Liver (tissue), 8 donors: ENCODE measurements at regions not wholly inside any gene's neighbourhood (a gene's known extent, or its start where the extent isn't known, plus 50 kb on each side); places are given as distances from the start of the nearest gene placed in this dataset.

Experiments
- DNase-seq: peaks from one replicate; pipeline ENCODE4 v3.0.0-alpha.2; 2017; ENCODE audit warnings: low spot score
- H3K27ac ChIP-seq, 2 donors: one replicate each; pipeline ENCODE4 v1.7.0; 2013; ENCODE audit warnings: inconsistent platforms in 2 of 2, low read length in 2 of 2, control low read depth in 1 of 2, low read depth in 1 of 2, mild to moderate bottlenecking in 1 of 2
- H3K27me3 ChIP-seq, 4 donors: one replicate each; pipeline versions ENCODE4 v1.6.1 to v1.7.0; 2013; ENCODE audit warnings: low read length in 3 of 4, inconsistent platforms in 1 of 4, mild to moderate bottlenecking in 1 of 4, moderate library complexity in 1 of 4; ENCODE audit not compliant: control insufficient read depth in 4 of 4, insufficient read depth in 4 of 4
- H3K36me3 ChIP-seq, 4 donors: one replicate each; pipeline versions ENCODE4 v1.6.1 to v1.7.0; 2013; ENCODE audit warnings: low read length in 3 of 4, mild to moderate bottlenecking in 3 of 4, low read depth in 1 of 4, moderate library complexity in 1 of 4; ENCODE audit not compliant: control insufficient read depth in 4 of 4, insufficient read depth in 3 of 4
- H3K4me1 ChIP-seq, 4 donors: one replicate each; pipeline versions ENCODE4 v1.6.1 to v1.7.0; 2013; ENCODE audit warnings: low read length in 3 of 4, mild to moderate bottlenecking in 3 of 4, moderate library complexity in 1 of 4; ENCODE audit not compliant: control insufficient read depth in 4 of 4, insufficient read depth in 4 of 4
- H3K4me3 ChIP-seq, 3 donors: one replicate each; pipeline versions ENCODE4 v1.6.1 to v1.7.0; 2013; ENCODE audit warnings: low read length in 3 of 3, control low read depth in 1 of 3, low read depth in 1 of 3, mild to moderate bottlenecking in 1 of 3
- H3K9ac ChIP-seq, 2 donors: one replicate each; pipeline ENCODE4 v1.7.0; 2013; ENCODE audit warnings: low read length in 2 of 2, mild to moderate bottlenecking in 2 of 2, moderate library complexity in 2 of 2, control low read depth in 1 of 2, low read depth in 1 of 2
- H3K9me3 ChIP-seq, 4 donors: one replicate each; pipeline versions ENCODE4 v1.6.1 to v1.7.0; 2013; ENCODE audit warnings: low read length in 3 of 4; ENCODE audit not compliant: control insufficient read depth in 4 of 4
- EGR1 ChIP-seq, 2 donors: IDR thresholded peaks; 2 replicates each; pipeline ENCODE4 v1.6.1; 2016 to 2018; ENCODE audit warnings: antibody characterized with exemption in 2 of 2, low read depth in 2 of 2
- FOXA1 ChIP-seq: IDR thresholded peaks from 2 replicates; pipeline ENCODE4 v1.6.1; 2016; ENCODE audit warnings: antibody characterized with exemption
- FOXA2 ChIP-seq: IDR thresholded peaks from 2 replicates; pipeline ENCODE4 v1.6.1; 2016; ENCODE audit warnings: antibody characterized with exemption
- GABPA ChIP-seq, 2 donors: IDR thresholded peaks in 1 of 2; conservative IDR thresholded peaks in 1 of 2; 2 replicates each; pipeline ENCODE4 v1.6.1; 2016; ENCODE audit warnings: antibody characterized with exemption in 2 of 2, mild to moderate bottlenecking in 1 of 2, moderate library complexity in 1 of 2
- HNF4A ChIP-seq, 2 donors: conservative IDR thresholded peaks; 2 replicates each; pipeline ENCODE4 v1.6.1; 2016; ENCODE audit warnings: antibody characterized with exemption in 2 of 2, mild to moderate bottlenecking in 2 of 2
- HNF4G ChIP-seq: IDR thresholded peaks from 2 replicates; pipeline ENCODE4 v1.6.1; 2016; ENCODE audit warnings: antibody characterized with exemption
- JUND ChIP-seq, 2 donors: IDR thresholded peaks; 2 replicates each; pipeline ENCODE4 v1.6.1; 2016; ENCODE audit warnings: antibody characterized with exemption in 2 of 2
- NR2F2 ChIP-seq: IDR thresholded peaks from 2 replicates; pipeline ENCODE4 v1.6.1; 2016; ENCODE audit warnings: antibody characterized with exemption
- RAD21 ChIP-seq, 2 donors: IDR thresholded peaks; 2 replicates each; pipeline ENCODE4 v1.6.1; 2016; ENCODE audit warnings: antibody characterized with exemption in 2 of 2, mild to moderate bottlenecking in 2 of 2
- RXRA ChIP-seq, 2 donors: IDR thresholded peaks; 2 replicates each; pipeline ENCODE4 v1.6.1; 2017 to 2018; ENCODE audit warnings: antibody characterized with exemption in 2 of 2, mild to moderate bottlenecking in 1 of 2
- SP1 ChIP-seq: IDR thresholded peaks from 2 replicates; pipeline ENCODE4 v1.6.1; 2018; ENCODE audit warnings: antibody characterized with exemption, mild to moderate bottlenecking
- TAF1 ChIP-seq: conservative IDR thresholded peaks from 2 replicates; pipeline ENCODE4 v1.6.1; 2016; ENCODE audit warnings: antibody characterized with exemption, mild to moderate bottlenecking
- YY1 ChIP-seq: IDR thresholded peaks from 2 replicates; pipeline ENCODE4 v1.6.1; 2016; ENCODE audit warnings: antibody characterized with exemption, mild to moderate bottlenecking
- WGBS: extraction: QIAGEN DNeasy Blood & Tissue Kit; methylation state at CpG from one replicate; pipeline ENCODE4 v1.1.7; 2013; 5-methylcytosine and 5-hydroxymethylcytosine counted together
- TF ChIP-seq, protein P1 (sequence below): IDR thresholded peaks from 2 replicates; pipeline ENCODE4 v1.6.1; 2016; ENCODE audit warnings: antibody characterized with exemption
- TF ChIP-seq, protein P2 (sequence below): IDR thresholded peaks from 2 replicates; pipeline ENCODE4 v1.6.1; 2016; ENCODE audit warnings: antibody characterized with exemption
- TF ChIP-seq, protein P3 (sequence below): IDR thresholded peaks from 2 replicates; pipeline ENCODE4 v1.6.1; 2016; ENCODE audit warnings: antibody characterized with exemption, mild to moderate bottlenecking
- TF ChIP-seq, protein P4 (sequence below): IDR thresholded peaks from 2 replicates; pipeline ENCODE4 v1.6.1; 2016; ENCODE audit warnings: antibody characterized with exemption
- TF ChIP-seq, protein P5 (sequence below): fragments of 150-350 bp; IDR thresholded peaks from 2 replicates; pipeline ENCODE4 v1.5.1; 2017; ENCODE audit warnings: improper control_type of control experiment, low read depth, low read length; ENCODE audit not compliant: missing input control
- donor health status: healthy.
- donor health status: healthy.
- donor health status: healthy.
- donor health status: healthy.
- donor health status: healthy.

DNA sequence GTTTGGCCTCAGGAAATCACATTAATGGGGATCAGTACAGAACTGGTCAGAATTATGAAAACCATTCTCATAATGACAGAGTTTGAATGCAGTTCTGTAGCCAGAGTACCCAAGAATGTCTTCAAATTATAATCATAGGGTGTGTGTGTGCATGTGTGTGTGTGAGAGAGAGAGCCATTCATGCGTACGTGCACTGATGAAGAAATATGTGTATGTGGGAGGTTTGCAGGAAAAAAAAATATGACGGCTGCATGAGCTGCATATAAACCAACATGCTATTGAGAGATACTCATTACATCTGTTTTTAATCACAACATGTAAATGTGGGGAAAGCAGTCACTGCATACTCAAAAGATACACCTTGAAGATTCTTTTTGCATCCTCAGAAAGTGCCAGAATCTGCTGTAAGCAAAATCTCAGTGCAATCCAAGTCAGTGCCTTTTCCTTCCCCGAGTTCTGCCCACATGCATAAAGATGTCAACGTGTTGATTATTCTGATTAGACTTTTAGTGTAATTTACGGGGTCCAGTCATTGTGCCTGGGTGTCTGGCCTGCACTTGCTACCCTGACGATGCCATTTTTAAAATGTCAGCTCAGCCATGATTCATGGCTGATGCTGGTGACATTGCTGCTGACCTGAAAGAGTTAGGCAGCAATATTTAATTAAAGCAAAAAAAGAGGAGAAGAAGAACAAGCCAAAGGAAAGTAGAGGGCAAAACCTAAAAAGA lies 378.7 kb upstream of the ZFHX3 start:
- no peaks in the 10 kb centered on the region for H3K9me3 ChIP-seq
- 76% methylated on average over 7 of the region's 7 CpGs for WGBS
- no peak overlapping the region for H3K4me3 ChIP-seq
- H3K4me1 ChIP-seq = no peaks in the 10 kb centered on the region
- H3K9ac ChIP-seq = no peak overlapping the region
- no peak overlapping the region for H3K27ac ChIP-seq
- DNase-seq = no peak
- TF ChIP-seq SP1 = no peak
- no peak for TF ChIP-seq GABPA (IDR thresholded peaks at IDR 0.05 in 1 of 2, conservative IDR thresholded peaks at IDR 0.05 in 1 of 2)
- no peak for TF ChIP-seq NR2F2
- TF ChIP-seq HNF4A (conservative IDR thresholded peaks at IDR 0.05) = no peak
- TF ChIP-seq HNF4G = no peak
- TF ChIP-seq RAD21 (IDR thresholded peaks at IDR 0.05) = no peak
- TF ChIP-seq, protein P1, sequence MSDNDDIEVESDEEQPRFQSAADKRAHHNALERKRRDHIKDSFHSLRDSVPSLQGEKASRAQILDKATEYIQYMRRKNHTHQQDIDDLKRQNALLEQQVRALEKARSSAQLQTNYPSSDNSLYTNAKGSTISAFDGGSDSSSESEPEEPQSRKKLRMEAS = no peak
- TF ChIP-seq, protein P2, sequence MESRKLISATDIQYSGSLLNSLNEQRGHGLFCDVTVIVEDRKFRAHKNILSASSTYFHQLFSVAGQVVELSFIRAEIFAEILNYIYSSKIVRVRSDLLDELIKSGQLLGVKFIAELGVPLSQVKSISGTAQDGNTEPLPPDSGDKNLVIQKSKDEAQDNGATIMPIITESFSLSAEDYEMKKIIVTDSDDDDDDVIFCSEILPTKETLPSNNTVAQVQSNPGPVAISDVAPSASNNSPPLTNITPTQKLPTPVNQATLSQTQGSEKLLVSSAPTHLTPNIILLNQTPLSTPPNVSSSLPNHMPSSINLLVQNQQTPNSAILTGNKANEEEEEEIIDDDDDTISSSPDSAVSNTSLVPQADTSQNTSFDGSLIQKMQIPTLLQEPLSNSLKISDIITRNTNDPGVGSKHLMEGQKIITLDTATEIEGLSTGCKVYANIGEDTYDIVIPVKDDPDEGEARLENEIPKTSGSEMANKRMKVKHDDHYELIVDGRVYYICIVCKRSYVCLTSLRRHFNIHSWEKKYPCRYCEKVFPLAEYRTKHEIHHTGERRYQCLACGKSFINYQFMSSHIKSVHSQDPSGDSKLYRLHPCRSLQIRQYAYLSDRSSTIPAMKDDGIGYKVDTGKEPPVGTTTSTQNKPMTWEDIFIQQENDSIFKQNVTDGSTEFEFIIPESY = no peak
- TF ChIP-seq, protein P3, sequence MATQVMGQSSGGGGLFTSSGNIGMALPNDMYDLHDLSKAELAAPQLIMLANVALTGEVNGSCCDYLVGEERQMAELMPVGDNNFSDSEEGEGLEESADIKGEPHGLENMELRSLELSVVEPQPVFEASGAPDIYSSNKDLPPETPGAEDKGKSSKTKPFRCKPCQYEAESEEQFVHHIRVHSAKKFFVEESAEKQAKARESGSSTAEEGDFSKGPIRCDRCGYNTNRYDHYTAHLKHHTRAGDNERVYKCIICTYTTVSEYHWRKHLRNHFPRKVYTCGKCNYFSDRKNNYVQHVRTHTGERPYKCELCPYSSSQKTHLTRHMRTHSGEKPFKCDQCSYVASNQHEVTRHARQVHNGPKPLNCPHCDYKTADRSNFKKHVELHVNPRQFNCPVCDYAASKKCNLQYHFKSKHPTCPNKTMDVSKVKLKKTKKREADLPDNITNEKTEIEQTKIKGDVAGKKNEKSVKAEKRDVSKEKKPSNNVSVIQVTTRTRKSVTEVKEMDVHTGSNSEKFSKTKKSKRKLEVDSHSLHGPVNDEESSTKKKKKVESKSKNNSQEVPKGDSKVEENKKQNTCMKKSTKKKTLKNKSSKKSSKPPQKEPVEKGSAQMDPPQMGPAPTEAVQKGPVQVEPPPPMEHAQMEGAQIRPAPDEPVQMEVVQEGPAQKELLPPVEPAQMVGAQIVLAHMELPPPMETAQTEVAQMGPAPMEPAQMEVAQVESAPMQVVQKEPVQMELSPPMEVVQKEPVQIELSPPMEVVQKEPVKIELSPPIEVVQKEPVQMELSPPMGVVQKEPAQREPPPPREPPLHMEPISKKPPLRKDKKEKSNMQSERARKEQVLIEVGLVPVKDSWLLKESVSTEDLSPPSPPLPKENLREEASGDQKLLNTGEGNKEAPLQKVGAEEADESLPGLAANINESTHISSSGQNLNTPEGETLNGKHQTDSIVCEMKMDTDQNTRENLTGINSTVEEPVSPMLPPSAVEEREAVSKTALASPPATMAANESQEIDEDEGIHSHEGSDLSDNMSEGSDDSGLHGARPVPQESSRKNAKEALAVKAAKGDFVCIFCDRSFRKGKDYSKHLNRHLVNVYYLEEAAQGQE = no peak
- no peak for TF ChIP-seq FOXA2
- no peak for TF ChIP-seq FOXA1
- TF ChIP-seq, protein P4, sequence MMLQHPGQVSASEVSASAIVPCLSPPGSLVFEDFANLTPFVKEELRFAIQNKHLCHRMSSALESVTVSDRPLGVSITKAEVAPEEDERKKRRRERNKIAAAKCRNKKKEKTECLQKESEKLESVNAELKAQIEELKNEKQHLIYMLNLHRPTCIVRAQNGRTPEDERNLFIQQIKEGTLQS = no peak
- TF ChIP-seq, protein P5, sequence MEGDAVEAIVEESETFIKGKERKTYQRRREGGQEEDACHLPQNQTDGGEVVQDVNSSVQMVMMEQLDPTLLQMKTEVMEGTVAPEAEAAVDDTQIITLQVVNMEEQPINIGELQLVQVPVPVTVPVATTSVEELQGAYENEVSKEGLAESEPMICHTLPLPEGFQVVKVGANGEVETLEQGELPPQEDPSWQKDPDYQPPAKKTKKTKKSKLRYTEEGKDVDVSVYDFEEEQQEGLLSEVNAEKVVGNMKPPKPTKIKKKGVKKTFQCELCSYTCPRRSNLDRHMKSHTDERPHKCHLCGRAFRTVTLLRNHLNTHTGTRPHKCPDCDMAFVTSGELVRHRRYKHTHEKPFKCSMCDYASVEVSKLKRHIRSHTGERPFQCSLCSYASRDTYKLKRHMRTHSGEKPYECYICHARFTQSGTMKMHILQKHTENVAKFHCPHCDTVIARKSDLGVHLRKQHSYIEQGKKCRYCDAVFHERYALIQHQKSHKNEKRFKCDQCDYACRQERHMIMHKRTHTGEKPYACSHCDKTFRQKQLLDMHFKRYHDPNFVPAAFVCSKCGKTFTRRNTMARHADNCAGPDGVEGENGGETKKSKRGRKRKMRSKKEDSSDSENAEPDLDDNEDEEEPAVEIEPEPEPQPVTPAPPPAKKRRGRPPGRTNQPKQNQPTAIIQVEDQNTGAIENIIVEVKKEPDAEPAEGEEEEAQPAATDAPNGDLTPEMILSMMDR = no peak
- TF ChIP-seq EGR1 (IDR thresholded peaks at IDR 0.05; ENCODE audit: low read depth in 2 of 2) = no peak
- TF ChIP-seq RXRA (IDR thresholded peaks at IDR 0.05) = no peak
- TF ChIP-seq TAF1 = no peak
- TF ChIP-seq JUND (IDR thresholded peaks at IDR 0.05) = no peak
- no peak for TF ChIP-seq YY1
- no peaks in the 10 kb centered on the region for H3K36me3 ChIP-seq
- peaks cover 0 to 2% (median 0%) of the 10 kb centered on the region in 4 donors for H3K27me3 ChIP-seq
